ENCODE measurements at regions not wholly inside any gene's neighbourhood (a gene's known extent, or its start where the extent isn't known, plus 50 kb on each side); places are given as distances from the start of the nearest gene placed in this dataset.

GRCh38 chr3:72440491-72440890, 407.8 kb downstream of the SHQ1 start:
- peak overlapping the region; percentile 4 to 19 for H3K27ac Mint-ChIP-seq
- TF ChIP-seq, protein P1, sequence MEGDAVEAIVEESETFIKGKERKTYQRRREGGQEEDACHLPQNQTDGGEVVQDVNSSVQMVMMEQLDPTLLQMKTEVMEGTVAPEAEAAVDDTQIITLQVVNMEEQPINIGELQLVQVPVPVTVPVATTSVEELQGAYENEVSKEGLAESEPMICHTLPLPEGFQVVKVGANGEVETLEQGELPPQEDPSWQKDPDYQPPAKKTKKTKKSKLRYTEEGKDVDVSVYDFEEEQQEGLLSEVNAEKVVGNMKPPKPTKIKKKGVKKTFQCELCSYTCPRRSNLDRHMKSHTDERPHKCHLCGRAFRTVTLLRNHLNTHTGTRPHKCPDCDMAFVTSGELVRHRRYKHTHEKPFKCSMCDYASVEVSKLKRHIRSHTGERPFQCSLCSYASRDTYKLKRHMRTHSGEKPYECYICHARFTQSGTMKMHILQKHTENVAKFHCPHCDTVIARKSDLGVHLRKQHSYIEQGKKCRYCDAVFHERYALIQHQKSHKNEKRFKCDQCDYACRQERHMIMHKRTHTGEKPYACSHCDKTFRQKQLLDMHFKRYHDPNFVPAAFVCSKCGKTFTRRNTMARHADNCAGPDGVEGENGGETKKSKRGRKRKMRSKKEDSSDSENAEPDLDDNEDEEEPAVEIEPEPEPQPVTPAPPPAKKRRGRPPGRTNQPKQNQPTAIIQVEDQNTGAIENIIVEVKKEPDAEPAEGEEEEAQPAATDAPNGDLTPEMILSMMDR (IDR thresholded peaks at IDR 0.05), result no peak
- ATAC-seq, result no peak

GRCh38 chr3:72439321-72440183, 408.7 kb downstream of the SHQ1 start:
- peak in 2 of 3 donors; percentile 19 to 61 for ATAC-seq
- Mint-ChIP-seq H3K4me3 (no peak overlapping the region), H3K27ac (peak overlapping the region in 1 of 2 donors; percentile 27)

More at GRCh38 chr3:72440491-72440890, 407.8 kb downstream of the SHQ1 start:
- Histone ChIP-seq H3K27me3 (ENCODE audit: control insufficient read depth, insufficient read depth, low read length) (no peaks in the 10 kb centered on the region), H3K4me3 (ENCODE audit: low read length) (no peak overlapping the region), H3K27ac (ENCODE audit: low read length) (no peak overlapping the region), H3K4me1 (ENCODE audit: control insufficient read depth, insufficient read depth, low read length) (peaks cover 9% of the 10 kb centered on the region), H3K36me3 (ENCODE audit: control insufficient read depth, insufficient read depth, low read length) (peaks cover 6% of the 10 kb centered on the region), H3K9me3 (ENCODE audit: control insufficient read depth, insufficient read depth, low read length) (no peaks in the 10 kb centered on the region)
- no peaks in the 10 kb centered on the region for H3K36me3 Mint-ChIP-seq
- no peak overlapping the region for H3K4me3 Mint-ChIP-seq
- H3K27me3 Mint-ChIP-seq (ENCODE audit: low read depth in 2 of 2), result no peaks in the 10 kb centered on the region
- DNase-seq, result no peak
- intact Hi-C loops (cut with micrococcal nuclease), result loop anchor here (10.0 kb wide), 2 partner anchors 554 to 716 kb away; partner anchors contain the start of genes EIF4E3 and PPP4R2
- peaks cover 66 to 71% of the 10 kb centered on the region in 2 donors for H3K4me1 Mint-ChIP-seq
- no peaks in the 10 kb centered on the region for H3K9me3 Mint-ChIP-seq
- 55% methylated on average over 3 of the region's 4 CpGs for WGBS (ENCODE audit: insufficient coverage)

GRCh38 chr3:72437661-72438406, 410.4 kb downstream of the SHQ1 start:
- Histone ChIP-seq H3K4me3 (ENCODE audit: low read length) (no peak overlapping the region), H3K27me3 (ENCODE audit: control insufficient read depth, insufficient read depth, low read length) (no peaks in the 10 kb centered on the region), H3K36me3 (ENCODE audit: control insufficient read depth, insufficient read depth, low read length) (peaks cover 6% of the 10 kb centered on the region), H3K4me1 (ENCODE audit: control insufficient read depth, insufficient read depth, low read length) (peaks cover 4% of the 10 kb centered on the region), H3K27ac (ENCODE audit: low read length) (no peak overlapping the region), H3K9me3 (ENCODE audit: control insufficient read depth, insufficient read depth, low read length) (no peaks in the 10 kb centered on the region)
- H3K27me3 Mint-ChIP-seq (ENCODE audit: low read depth in 2 of 2), result no peaks in the 10 kb centered on the region
- no peaks in the 10 kb centered on the region for H3K9me3 Mint-ChIP-seq
- ATAC-seq (no peak), DNase-seq (no peak)
- 75% methylated on average over 4 of the region's 5 CpGs for WGBS (ENCODE audit: insufficient coverage)
- peaks cover 57 to 63% of the 10 kb centered on the region in 2 donors for H3K4me1 Mint-ChIP-seq
- intact Hi-C loops (cut with micrococcal nuclease), result loop anchor here (2.0 kb wide), 1 partner anchor 17 kb away; no protein-coding TSS in a partner anchor
- H3K27ac Mint-ChIP-seq, result no peak overlapping the region
- H3K4me3 Mint-ChIP-seq, result no peak overlapping the region
- H3K36me3 Mint-ChIP-seq, result no peaks in the 10 kb centered on the region
- TF ChIP-seq, protein P1 (IDR thresholded peaks at IDR 0.05), result no peak

More at GRCh38 chr3:72439321-72440183, 408.7 kb downstream of the SHQ1 start:
- Histone ChIP-seq H3K27me3 (ENCODE audit: control insufficient read depth, insufficient read depth, low read length) (no peaks in the 10 kb centered on the region), H3K27ac (ENCODE audit: low read length) (no peak overlapping the region), H3K9me3 (ENCODE audit: control insufficient read depth, insufficient read depth, low read length) (no peaks in the 10 kb centered on the region), H3K4me3 (ENCODE audit: low read length) (no peak overlapping the region), H3K4me1 (ENCODE audit: control insufficient read depth, insufficient read depth, low read length) (peaks cover 9% of the 10 kb centered on the region), H3K36me3 (ENCODE audit: control insufficient read depth, insufficient read depth, low read length) (peaks cover 6% of the 10 kb centered on the region)
- Mint-ChIP-seq H3K36me3 (no peaks in the 10 kb centered on the region), H3K27me3 (ENCODE audit: low read depth in 2 of 2) (no peaks in the 10 kb centered on the region), H3K9me3 (no peaks in the 10 kb centered on the region), H3K4me1 (peaks cover 60 to 64% of the 10 kb centered on the region in 2 donors)
- 63% methylated on average over 5 of the region's 5 CpGs for WGBS (ENCODE audit: insufficient coverage)
- TF ChIP-seq, protein P1 (IDR thresholded peaks at IDR 0.05), result no peak
- intact Hi-C loops (cut with micrococcal nuclease), result loop anchor here (10.0 kb wide), 2 partner anchors 555 to 715 kb away; partner anchors contain the start of genes EIF4E3 and PPP4R2
- no peak for DNase-seq
